NOMO-1 (cell line): ENCODE measurements at regions not wholly inside any gene's neighbourhood (a gene's known extent, or its start where the extent isn't known, plus 50 kb on each side); places are given as distances from the start of the nearest gene placed in this dataset.
A peak's percentile ranks its signal among the peaks of the same experiment; 100 is the strongest.
"Not testable (repeated sequence)": the region's sequence is repeated elsewhere in the genome, so short reads cannot be mapped to it uniquely, and the experiment has no call there.

Source experiments
- DNase-seq, 2 experiments: peaks; one replicate each; lab custom pipeline; 2025; ENCODE audit not compliant: unreplicated experiment in 2 of 2; lab: John Stamatoyannopoulos, UW

DNA sequence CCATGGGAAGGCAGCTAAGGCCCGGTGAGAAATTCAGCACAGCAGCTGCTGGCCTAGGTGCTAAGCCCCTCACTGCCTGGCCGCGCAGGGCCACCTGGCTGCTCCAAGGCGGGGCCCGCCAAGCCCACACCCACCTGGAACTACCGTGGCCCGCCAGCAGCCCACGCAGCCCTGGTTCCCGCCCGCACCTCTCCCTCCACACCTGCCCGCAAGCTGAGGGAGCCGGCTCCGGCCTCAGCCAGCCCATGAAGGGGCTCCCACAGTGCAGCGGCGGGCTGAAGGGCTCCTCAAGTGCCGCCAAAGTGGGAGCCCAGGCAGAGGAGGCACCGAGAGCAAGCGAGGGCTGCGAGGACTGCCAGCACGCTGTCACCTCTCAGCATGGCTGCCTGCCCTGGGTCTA, 146.9 kb upstream of the APOOL start:
- DNase-seq, result not testable (repeated sequence)

DNA sequence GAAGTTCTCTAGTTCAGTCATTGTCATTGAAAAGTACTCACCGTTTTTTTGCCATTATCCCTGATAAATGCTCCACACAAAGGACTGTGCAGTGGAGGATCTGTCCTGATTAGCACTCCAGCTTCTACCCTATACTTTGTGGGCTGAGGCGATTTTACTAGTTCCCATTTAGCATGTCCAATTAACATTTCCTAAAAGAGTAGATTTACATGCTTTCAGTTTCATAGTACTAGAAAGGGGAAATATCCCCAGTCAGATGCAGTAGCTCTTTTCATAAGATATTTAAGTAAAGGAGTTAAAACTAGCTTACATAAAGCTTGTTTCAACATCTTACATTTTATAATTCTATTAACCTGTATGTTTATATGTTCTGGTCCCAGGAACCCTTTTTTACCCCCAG, 144.9 kb upstream of the APOOL start:
- DNase-seq, result peak; percentile 11 to 60

GRCh38 chrX:84865113-84865512, 138.6 kb upstream of the APOOL start:
- DNase-seq, result no peak

- not testable (repeated sequence) for DNase-seq
These were observed 133.4 kb upstream of the APOOL start for GRCh38 chrX:84870281-84870680.

DNA sequence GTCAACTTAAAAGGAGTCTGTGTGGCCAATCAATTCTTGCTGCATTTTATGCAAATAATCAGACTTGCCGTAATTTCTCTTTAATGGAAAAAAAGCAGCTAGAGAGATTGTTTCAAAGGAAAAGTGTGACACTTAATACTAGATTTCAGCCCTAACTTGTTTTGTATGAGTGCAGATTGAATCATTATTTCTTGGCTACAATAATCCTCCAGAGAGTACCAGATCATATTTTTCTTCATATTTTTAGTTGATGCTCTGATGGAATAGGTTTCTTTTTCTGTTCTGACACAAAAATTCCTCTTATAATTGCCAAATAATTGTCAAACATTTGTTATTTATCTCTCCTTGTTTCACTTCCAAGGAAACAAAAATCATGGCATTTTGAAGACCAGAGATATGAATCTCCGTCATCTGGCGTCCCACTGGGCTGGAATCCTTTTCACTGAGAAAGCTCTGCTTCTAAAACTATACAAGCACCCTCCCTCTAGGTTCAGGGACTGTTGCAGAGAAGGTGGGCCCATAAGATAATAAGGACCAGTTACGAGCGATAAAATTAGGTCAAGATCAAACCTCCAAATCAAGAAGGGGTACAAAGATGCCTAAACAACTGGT, 131.4 kb upstream of the APOOL start:
- DNase-seq, result not testable (repeated sequence)

DNA sequence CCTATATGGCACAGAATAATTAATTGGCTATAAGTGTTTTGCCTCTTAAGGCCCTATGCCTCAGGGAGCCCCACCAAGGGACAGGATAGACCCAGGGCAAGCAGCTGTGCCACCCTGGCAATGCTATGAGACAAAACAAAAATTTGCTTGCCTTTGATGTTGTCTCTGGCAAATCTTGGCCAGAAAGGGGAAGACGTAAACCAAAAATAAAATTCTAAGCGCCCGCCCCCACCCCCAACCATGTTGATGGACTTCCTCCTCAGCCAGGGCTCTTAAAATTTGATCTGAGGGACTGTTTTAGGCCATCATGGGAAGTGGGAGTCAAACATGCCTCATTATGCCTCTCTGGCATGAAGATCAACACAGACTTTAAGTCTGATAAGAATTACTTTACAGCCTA, 130.5 kb upstream of the APOOL start:
- DNase-seq, result peak; percentile 23 to 41

GRCh38 chrX:84876876-84877275, 126.8 kb upstream of the APOOL start:
- no peak for DNase-seq

DNA sequence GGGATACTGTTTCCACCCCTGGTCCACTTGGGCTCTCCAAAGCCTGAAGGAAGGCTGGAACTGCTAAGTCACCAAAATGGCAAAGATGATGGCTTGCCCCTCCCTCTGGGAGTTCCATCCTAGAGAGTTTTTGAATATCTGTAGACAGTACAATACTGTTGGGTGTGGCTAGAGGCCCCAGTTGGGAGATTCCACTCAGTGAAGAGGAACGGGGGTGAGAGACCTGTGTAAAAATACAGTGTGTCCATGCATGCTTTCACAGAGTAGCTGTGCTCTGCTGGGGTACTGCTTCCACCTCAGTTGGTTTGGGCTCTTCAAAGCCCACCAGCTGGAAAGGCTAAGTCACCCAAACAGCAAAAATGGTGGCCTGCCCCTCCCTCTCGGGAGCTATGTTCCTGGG, 109.8 kb upstream of the APOOL start:
- no peak for DNase-seq

DNA sequence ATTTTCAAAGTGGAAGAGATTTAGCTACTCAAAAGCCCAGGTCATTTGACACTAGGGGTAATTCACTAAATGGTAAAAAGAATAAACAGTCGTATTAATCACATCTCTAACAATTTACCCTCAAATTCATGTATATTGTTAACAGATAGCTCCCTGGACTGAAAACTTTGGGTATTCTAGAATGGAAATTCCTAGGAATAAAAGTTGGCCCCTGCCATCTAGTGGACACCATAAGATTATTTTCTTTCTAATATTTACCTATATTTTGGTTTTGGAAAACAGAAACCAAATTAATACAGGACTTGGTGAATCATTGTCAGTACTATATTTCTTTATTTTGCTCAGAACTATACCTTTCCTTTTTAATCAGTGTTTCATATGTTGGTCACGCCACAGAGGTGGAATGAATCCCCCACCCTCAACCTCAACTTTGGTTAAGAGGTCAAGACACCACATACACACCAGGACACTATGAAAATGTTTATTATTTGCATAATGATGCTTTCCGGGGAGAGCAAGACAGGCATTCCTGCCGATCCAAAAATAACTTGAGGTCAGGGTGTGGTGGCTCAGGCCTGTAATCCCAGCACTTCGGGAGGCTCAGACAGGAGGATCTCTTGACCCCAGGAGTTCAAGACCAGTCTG, 96.2 kb upstream of the APOOL start:
- DNase-seq, result peak in 1 of 2 experiments; percentile 14

DNA sequence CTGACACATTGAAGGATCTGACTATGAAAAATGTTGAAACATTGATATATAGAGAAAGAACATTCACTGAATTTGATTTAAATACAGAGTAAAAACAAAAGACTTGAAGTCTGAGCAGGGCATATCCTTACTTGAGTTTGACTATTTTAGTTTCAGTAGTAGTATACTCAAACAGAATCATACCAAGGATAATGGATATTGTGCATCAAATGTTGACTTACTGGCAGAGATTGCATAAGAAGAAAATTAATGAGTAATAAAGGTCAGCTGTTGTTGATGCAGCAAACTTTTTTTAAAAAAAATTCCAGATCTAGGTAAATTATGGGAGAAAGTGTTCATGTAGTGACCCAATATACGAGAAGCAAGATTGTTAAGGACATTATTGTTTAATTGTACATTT, 94.5 kb upstream of the APOOL start:
- DNase-seq, result no peak

DNA sequence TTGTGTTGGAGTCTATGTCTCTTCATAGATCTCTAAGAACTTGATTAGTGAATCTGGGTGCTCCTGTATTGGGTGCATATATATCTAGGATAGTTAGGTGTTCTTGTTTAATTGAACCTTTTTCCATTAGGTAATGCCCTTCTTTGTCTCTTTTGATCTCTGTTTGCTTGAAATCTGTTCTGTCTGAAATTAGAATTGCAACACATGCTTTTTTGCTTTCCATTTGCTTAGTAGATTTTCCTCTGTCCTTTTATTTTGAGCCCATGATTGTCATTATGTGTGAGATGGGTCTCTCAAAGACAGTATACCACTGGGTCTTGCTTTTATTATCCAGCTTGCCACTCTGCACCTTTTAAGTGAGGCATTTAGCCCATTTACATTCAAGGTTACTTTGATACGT, 79.1 kb upstream of the APOOL start:
- no peak for DNase-seq

- no peak for DNase-seq
These were observed 70.9 kb upstream of the APOOL start for GRCh38 chrX:84932814-84933213.

GRCh38 chrX:84933956-84934556, 69.6 kb upstream of the APOOL start:
- no peak for DNase-seq
